Sigmoid colon (tissue), 4 donors: ENCODE measurements at regions not wholly inside any gene's neighbourhood (a gene's known extent, or its start where the extent isn't known, plus 50 kb on each side); places are given as distances from the start of the nearest gene placed in this dataset.

Experiments
- CTCF ChIP-seq, 4 experiments: fragments of 450-650 bp in 3 of 4; fragments of 200-600 bp in 1 of 4; IDR thresholded peaks; one replicate each; pipeline ENCODE4 v1.5.1; 2016 to 2019; ENCODE audit warnings: antibody characterized with exemption in 4 of 4, mild to moderate bottlenecking in 3 of 4, moderate library complexity in 2 of 4
- EP300 ChIP-seq, 4 donors: sonication (generic); formaldehyde crosslinking; IDR thresholded peaks; one replicate each; pipeline ENCODE4 v1.6.1; 2017; ENCODE audit warnings: antibody characterized with exemption in 4 of 4
- POLR2A ChIP-seq, 2 donors: fragments of 450-650 bp; IDR thresholded peaks; one replicate each; pipeline ENCODE4 v1.6.1; 2016; ENCODE audit warnings: antibody characterized with exemption in 2 of 2, mild to moderate bottlenecking in 2 of 2, moderate library complexity in 2 of 2
- POLR2AphosphoS5 ChIP-seq, 4 donors: sonication (generic); formaldehyde crosslinking; IDR thresholded peaks; one replicate each; pipeline ENCODE4 v1.6.1; 2017; ENCODE audit warnings: antibody characterized with exemption in 4 of 4

- no peak for TF ChIP-seq CTCF (IDR thresholded peaks at IDR 0.05)
- TF ChIP-seq POLR2AphosphoS5 (IDR thresholded peaks at IDR 0.05) = no peak
- TF ChIP-seq POLR2A (IDR thresholded peaks at IDR 0.05) = no peak
- TF ChIP-seq EP300 (IDR thresholded peaks at IDR 0.05) = no peak
These were observed 74.6 kb downstream of the PDGFA start for GRCh38 chr7:445020-445419.
